Activated CD4-positive, alpha-beta T cell treated with anti-CD3 and anti-CD28 coated beads, Interleukin-2, amount 50 U/mL, for 48 hours (primary cell): ENCODE measurements at regions not wholly inside any gene's neighbourhood (a gene's known extent, or its start where the extent isn't known, plus 50 kb on each side); places are given as distances from the start of the nearest gene placed in this dataset.

Experiments used
- DNase-seq, 2 experiments: peaks; one replicate each; pipeline ENCODE4 v3.0.0-alpha.2; 2020

- no peak for DNase-seq
These were observed 396.9 kb upstream of the LRATD1 start for GRCh38 chr2:14235667-14236066.

DNA sequence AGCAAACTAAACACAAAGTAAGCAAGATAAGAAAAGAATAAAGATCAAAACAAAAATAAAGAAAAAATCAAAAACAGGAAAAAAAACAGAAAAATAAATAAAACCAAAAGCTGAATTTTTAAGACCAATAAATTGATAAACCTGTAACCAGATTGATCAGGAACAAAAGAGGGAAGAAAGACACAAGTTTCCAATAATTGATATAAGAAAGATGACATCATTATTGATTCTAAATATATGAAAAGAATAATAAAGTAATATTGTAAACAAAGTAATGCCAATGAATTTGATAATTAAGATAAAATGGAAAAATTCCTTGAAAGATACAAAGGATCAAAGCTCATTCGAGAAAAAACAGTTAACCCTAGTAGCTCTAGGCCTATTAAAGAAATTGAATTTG lies 394.6 kb upstream of the LRATD1 start:
- no peak for DNase-seq

DNA sequence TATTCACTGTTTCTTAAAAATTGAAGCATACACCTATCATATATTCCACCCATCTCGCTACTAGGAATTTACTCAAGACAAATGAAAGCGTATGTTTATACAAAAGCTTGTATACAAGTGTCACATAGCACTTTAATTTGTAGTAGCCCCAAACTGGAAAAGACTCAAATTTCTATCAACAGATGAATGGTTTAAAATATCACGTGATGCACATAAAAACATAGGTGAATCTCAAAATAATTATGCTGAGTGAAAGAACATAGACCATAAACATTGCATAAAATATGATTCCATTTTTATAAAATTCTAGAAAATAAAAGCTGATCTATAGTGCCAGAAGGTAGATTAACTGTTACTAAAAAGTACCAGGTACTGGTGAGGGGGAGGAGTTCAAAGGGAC lies 392.9 kb upstream of the LRATD1 start:
- no peak for DNase-seq

DNA sequence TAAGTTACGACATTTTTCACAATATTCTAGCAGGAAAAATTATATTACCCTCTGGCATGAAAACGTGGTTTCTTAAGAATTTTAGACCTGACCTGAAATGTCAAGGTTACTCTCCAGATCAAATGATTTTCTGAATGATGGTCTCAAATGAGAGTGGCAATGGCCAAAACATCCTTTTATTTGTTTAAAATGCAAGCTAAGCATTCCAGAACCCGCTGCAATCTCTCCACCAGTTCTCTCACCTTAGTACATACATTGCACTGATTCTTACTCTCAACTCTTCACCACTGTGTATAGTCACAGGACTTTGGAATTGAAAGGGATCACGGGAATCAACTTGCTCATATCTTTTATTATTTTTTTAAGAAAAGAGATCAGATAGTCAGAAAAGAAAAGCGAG lies 391.6 kb upstream of the LRATD1 start:
- no peak for DNase-seq

- DNase-seq, result no peak
These were observed 386.6 kb upstream of the LRATD1 start for GRCh38 chr2:14245901-14246300.

- no peak for DNase-seq
These were observed 377.2 kb upstream of the LRATD1 start for GRCh38 chr2:14255135-14255820.

DNA sequence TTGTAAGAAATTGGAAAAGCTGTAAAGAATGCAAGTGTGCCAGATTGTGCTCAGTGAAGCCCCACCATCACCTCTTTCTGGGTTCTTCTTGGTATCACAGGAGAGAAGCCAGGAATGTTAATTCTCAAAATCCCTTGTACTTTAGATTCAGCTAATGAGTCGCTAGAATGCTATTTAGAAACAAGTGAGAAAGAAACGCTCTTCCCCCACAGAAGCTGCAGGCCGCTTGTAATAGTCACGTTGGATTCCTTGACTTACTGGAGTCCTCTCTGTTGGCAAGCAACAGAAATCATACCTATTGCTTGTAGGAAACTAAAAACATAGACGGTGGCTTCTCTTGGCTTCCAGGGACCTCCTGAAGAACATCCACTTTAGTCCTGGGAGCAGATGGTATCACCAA lies 375.6 kb upstream of the LRATD1 start:
- DNase-seq, result no peak

GRCh38 chr2:14257801-14258507 lies 374.6 kb upstream of the LRATD1 start:
- DNase-seq, result no peak

GRCh38 chr2:14261771-14262170 lies 370.7 kb upstream of the LRATD1 start:
- DNase-seq, result no peak

- no peak for DNase-seq
These were observed 369.5 kb upstream of the LRATD1 start for GRCh38 chr2:14263053-14263452.

- DNase-seq, result no peak
These were observed 362.4 kb upstream of the LRATD1 start for GRCh38 chr2:14270036-14270582.

DNA sequence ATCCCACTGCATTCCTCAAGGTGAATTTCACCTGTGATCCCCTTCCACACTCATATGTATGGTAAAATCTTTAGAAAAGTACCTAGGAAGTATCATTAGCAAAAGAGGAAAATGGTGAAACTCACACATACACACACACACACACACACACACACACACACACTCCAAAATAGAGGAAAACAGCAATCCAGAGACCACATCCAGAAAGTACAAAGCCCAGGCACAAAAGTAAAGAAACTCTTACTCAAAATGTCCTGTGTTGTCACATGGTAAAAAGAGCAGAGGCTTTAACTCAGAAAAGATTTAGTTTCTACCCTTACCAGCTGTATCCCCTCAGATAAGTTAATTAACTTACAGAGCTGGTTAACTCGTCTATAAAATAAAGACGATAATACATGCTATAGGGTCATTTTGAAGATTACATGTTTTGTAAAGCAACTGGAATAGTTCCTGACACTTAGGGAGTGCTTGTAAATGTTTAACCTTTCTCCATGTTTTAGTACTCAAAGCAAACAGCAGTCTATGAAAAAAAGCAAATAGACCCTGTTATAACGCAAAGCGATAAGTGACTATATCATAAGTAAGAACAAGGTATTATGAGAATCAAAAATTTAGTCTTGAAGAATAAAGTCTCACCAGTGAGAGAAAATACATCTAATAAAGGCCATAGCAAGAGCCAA lies 360.0 kb upstream of the LRATD1 start:
- DNase-seq, result no peak

DNA sequence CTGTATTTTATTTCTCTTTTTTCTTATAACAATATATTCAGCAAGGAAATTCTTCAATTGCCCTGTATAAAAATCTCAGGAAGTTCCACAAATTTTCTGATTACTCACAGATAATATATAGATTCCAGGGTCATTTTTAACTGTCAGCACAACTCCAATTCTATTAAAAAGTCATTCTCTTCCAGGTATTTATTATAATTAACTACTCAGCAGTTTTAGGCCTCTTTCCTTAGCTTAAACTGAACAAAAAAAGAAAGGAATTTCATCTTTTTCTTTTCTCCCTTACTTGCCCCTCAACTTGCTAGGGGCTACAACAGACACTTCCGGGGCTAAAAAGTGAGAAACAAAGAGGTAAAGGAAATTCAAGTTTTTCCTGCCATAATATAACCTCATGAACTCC lies 358.9 kb upstream of the LRATD1 start:
- DNase-seq, result no peak

DNA sequence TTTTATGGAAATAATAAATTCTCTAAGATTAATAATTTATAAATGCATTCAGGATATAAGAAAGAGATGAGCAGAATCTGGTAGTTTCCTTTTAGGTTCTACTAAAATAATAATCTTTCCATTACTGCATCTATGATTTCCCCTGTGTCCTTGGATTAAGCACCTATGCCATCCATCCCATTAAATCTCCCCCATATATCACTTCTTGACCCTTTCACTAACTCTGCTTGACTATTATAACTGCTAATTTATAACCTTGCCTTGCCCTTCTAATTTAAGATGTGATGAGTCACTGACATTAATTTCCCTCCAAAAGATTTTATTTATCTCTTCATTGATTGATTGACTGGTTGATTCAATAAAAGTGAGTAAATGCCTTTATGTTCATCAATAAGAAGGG lies 348.3 kb upstream of the LRATD1 start:
- no peak for DNase-seq

- DNase-seq, result no peak
These were observed 346.7 kb upstream of the LRATD1 start for GRCh38 chr2:14285812-14286211.

DNA sequence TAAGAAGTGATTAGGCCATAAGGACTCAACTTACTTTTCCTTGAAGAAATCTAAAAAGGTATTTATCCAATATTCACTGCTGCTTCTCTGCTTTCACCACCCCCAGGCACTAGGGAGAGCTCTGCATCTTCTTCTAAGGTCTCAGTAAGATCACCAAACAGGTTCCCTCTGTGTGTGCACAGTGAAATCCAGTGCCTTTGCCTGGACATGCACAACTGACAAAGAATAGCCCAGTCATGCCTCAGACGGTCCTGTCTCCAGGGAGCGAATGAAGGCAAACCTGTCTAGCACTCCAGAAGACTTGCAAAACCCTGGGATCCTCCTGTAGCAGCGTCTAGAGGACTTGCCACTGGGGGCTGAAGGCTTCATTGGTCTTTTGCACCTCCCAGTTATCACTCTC lies 344.5 kb upstream of the LRATD1 start:
- no peak for DNase-seq

DNA sequence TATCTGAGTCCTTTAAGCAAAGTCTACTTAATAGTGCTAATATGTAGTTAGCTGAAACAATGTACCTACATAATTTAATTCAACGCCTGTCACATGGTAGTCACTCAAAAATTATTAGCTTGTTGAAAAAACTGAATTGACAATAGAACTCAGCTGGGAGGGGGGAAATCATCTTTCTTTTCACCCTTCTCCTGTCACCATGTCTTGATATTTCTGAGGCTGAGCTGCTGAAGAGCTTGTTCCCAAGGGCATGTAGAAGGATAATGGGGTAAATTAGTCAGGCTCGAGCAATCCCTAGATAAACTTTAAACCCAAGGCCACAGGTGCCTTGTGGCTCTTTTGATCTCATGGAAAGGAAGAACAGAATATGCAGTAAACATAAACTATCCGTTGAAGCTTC lies 339.6 kb upstream of the LRATD1 start:
- DNase-seq, result no peak

DNA sequence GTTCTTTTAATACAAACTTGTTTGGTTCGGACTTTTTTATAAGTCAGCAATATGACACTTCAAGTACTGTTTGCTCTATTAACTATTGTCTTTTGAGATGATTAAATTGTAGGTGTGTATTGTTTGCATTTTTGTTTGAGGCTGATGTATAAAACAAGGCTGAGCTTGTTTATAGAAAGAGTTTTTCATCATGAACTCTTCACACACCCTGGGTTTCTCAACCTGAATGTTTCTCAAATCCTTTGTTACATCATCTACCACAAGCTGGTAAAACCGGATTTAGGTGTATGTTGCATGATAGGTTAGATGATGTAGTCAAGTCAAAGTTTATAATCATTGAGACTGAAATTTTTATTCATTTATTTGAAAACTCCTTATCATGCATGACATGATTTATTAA lies 335.2 kb upstream of the LRATD1 start:
- DNase-seq, result no peak

DNA sequence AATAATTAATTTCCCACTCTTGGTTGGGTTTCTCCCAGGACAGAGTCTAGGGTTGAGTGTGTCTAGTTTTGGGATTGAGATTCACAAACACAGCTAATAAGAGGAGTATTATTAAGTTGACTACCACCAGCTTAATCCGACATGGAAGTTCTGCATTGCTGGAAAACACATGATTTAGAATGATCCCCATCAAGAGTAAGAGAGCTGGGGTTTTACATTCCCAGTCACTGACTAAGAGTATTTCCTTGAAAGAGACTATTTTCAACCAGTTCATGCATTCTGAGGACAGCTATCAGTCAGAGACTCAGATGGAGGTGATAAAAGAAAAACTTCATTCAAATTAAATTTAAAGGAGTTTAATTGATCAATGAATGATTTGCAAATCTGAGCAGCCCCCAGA lies 334.6 kb upstream of the LRATD1 start:
- DNase-seq, result no peak

DNA sequence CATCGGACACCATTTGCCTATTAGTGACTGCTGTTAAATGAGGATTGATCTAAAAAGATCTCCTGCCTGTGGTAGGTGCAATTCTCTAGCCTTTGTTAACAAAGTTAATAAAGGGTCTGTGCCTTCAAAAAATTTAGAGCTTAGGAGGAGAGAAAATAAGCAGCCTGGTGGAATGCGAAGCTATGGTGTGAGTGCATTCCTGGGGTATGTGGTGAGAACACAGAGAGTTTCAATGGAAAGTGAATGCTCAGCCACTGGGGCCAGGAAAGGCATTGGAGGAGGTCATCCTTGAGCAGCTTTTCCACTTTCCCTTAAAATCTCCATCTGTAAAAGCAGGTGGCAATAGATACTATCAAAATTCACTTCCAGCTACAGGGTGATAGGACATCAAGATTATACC lies 331.2 kb upstream of the LRATD1 start:
- DNase-seq, result no peak

DNA sequence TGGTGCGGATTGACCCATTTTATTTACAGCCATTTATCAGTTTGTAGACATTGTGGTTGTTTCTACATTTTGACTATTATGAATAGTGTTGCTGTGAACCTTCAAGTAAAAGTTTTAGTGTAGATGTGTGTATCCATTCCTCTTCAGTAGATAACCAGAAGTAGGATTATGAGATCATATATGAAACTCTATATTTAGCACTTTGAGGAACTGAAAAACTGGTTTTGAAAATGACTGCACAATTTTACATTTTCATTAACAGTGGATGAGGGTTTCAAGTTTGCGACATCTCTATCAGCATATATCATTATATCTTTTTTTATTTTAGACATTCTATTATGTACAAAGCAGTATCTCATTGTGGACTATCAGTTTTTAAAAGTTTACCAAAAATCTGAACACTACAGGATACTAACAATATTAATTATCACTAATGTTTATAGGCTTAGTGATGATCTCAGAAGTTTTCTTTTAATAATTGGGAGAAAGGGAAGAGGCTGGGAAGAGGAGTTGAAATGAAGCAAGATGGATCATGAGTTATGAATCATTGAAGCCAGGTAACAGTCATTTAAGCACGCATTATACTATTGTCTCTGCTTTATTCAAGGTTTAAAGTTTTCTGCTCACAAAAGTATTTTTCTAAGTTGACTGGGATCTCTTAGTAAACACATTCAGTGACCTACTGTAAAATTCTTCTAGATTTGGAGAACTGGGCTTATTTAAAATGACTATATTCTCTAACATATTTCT lies 329.0 kb upstream of the LRATD1 start:
- DNase-seq, result no peak

DNA sequence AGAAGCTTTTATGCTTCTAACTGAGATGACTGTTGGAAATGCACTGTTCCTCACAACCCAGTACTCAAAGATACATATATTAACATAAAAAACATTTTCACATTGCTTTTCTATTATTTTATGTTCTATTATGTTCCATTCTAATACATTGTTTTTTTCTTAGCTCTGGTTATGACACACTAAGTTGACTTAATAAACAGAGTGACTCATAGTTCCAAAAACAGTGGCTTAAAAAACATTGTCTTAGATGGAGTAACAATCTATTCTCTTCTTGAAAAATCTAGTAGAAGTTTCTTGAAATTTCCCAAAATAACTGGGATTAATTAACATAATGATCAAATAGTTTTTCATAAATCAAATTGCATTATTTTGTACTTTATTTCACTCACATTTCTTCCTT lies 328.2 kb upstream of the LRATD1 start:
- no peak for DNase-seq

- no peak for DNase-seq
These were observed 326.2 kb upstream of the LRATD1 start for GRCh38 chr2:14306268-14306861.
